ENCODE measurements at regions not wholly inside any gene's neighbourhood (a gene's known extent, or its start where the extent isn't known, plus 50 kb on each side); places are given as distances from the start of the nearest gene placed in this dataset.

GRCh38 chr2:172329774-172330671, 97.4 kb upstream of the ITGA6 start:
- TF ChIP-seq, protein P1, sequence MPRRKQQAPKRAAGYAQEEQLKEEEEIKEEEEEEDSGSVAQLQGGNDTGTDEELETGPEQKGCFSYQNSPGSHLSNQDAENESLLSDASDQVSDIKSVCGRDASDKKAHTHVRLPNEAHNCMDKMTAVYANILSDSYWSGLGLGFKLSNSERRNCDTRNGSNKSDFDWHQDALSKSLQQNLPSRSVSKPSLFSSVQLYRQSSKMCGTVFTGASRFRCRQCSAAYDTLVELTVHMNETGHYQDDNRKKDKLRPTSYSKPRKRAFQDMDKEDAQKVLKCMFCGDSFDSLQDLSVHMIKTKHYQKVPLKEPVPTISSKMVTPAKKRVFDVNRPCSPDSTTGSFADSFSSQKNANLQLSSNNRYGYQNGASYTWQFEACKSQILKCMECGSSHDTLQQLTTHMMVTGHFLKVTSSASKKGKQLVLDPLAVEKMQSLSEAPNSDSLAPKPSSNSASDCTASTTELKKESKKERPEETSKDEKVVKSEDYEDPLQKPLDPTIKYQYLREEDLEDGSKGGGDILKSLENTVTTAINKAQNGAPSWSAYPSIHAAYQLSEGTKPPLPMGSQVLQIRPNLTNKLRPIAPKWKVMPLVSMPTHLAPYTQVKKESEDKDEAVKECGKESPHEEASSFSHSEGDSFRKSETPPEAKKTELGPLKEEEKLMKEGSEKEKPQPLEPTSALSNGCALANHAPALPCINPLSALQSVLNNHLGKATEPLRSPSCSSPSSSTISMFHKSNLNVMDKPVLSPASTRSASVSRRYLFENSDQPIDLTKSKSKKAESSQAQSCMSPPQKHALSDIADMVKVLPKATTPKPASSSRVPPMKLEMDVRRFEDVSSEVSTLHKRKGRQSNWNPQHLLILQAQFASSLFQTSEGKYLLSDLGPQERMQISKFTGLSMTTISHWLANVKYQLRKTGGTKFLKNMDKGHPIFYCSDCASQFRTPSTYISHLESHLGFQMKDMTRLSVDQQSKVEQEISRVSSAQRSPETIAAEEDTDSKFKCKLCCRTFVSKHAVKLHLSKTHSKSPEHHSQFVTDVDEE (CRISPR knock-in tag; IDR thresholded peaks at IDR 0.05): no peak
- no peak for TF ChIP-seq BACH2 (CRISPR knock-in tag; IDR thresholded peaks at IDR 0.05; ENCODE audit: borderline replicate concordance)
- TF ChIP-seq, protein P2, sequence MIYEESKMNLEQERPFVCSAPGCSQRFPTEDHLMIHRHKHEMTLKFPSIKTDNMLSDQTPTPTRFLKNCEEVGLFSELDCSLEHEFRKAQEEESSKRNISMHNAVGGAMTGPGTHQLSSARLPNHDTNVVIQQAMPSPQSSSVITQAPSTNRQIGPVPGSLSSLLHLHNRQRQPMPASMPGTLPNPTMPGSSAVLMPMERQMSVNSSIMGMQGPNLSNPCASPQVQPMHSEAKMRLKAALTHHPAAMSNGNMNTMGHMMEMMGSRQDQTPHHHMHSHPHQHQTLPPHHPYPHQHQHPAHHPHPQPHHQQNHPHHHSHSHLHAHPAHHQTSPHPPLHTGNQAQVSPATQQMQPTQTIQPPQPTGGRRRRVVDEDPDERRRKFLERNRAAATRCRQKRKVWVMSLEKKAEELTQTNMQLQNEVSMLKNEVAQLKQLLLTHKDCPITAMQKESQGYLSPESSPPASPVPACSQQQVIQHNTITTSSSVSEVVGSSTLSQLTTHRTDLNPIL (CRISPR knock-in tag; IDR thresholded peaks at IDR 0.05; ENCODE audit: low read depth): no peak

Data from SK-N-SH treated with all-trans-retinoic acid at 6 μM for 48 hours (cell line).